Transverse colon (tissue), 4 donors: ENCODE measurements at regions not wholly inside any gene's neighbourhood (a gene's known extent, or its start where the extent isn't known, plus 50 kb on each side); places are given as distances from the start of the nearest gene placed in this dataset.

Experiments used
- DNase-seq: peaks from one replicate; pipeline ENCODE4 v3.0.0-alpha.2; 2019
- H3K27ac ChIP-seq, 4 donors: fragments of 200-600 bp; sonication (generic); 2 replicates each; pipeline ENCODE4 v1.5.1; 2016 to 2018; ENCODE audit warnings: inconsistent platforms in 4 of 4
- H3K27me3 ChIP-seq: fragments of 200-600 bp; sonication (generic); 2 replicates; pipeline ENCODE4 v1.5.1; 2017; ENCODE audit warnings: inconsistent platforms
- H3K36me3 ChIP-seq, 4 donors: fragments of 200-600 bp; sonication (generic); 2 replicates each; pipeline ENCODE4 v1.5.1; 2017 to 2019; ENCODE audit warnings: inconsistent platforms in 4 of 4
- H3K4me1 ChIP-seq, 4 donors: fragments of 200-600 bp; sonication (generic); 2 replicates each; pipeline ENCODE4 v1.5.1; 2017 to 2020; ENCODE audit warnings: inconsistent platforms in 4 of 4
- H3K4me3 ChIP-seq, 4 donors: fragments of 200-600 bp; sonication (generic); 1 replicate in 1 of 4; 2 replicates in 3 of 4; pipeline versions ENCODE4 v1.5.1 to v1.6.1; 2017 to 2019; ENCODE audit warnings: inconsistent platforms in 4 of 4
- H3K9me3 ChIP-seq, 2 donors: fragments of 200-600 bp; sonication (generic); 2 replicates each; pipeline ENCODE4 v1.5.1; 2017 to 2019; ENCODE audit warnings: inconsistent platforms in 2 of 2
- CTCF ChIP-seq, 5 experiments: fragments of 200-600 bp in 3 of 5; fragments of 450-650 bp in 2 of 5; sonication (generic) in 3 of 5; IDR thresholded peaks; 1 replicate in 2 of 5; 2 replicates in 3 of 5; pipeline ENCODE4 v1.5.1; 2016 to 2017; ENCODE audit warnings: antibody characterized with exemption in 5 of 5, inconsistent platforms in 3 of 5, mild to moderate bottlenecking in 2 of 5, moderate library complexity in 1 of 5
- EP300 ChIP-seq: sonication (generic); formaldehyde crosslinking; IDR thresholded peaks from one replicate; pipeline ENCODE4 v1.6.1; 2017; ENCODE audit warnings: antibody characterized with exemption, low read depth
- POLR2A ChIP-seq: fragments of 450-650 bp; IDR thresholded peaks from one replicate; pipeline ENCODE4 v1.6.1; 2016; ENCODE audit warnings: antibody characterized with exemption, mild to moderate bottlenecking, moderate library complexity
- POLR2AphosphoS5 ChIP-seq, 3 donors: sonication (generic); formaldehyde crosslinking; IDR thresholded peaks; one replicate each; pipeline ENCODE4 v1.6.1; 2016; ENCODE audit warnings: antibody characterized with exemption in 3 of 3
- WGBS, 2 donors: methylation state at CpG; one replicate each; pipeline ENCODE4 v1.1.5; 2018; ENCODE audit warnings: low coverage in 1 of 2; 5-methylcytosine and 5-hydroxymethylcytosine counted together
- in situ Hi-C, 4 donors: fragments of 200-750 bp; cut with MboI; loops; one replicate each; pipeline versions ENCODE4 v1.15.0 to v1.15.1; 2017; ENCODE audit warnings: low sequenced_read_pairs in 3 of 4, low pct_ligation_motif_present in 1 of 4, low pct_unique_long_range_greater_than_20kb in 1 of 4
- intact Hi-C: fragments of 100-400 bp; cut with DNase I; formaldehyde crosslinking; loops from one replicate; pipeline ENCODE4 v1.15.1; 2023; ENCODE audit warnings: low total_unique reads

DNA sequence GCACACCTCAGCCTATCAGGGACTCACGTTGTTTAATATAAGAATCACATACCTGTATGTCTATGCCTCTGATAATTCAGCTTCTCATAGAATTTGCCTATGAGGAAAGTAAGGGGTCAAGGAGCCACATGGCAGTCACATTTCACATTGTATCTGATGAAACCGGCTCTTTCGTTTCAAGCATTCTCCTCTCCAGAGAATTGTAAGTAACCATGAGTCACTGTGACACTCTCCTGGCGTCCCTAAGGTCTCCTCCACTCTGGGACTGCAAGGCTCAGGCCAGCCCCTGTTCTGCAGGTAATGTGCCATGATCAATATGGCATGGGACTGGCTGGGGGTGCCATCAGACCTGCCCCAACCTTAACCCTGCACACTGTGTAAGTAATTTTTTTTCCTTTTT is 503.3 kb downstream of the COG6 start:
- 78% methylated on average over 4 of the region's 4 CpGs; no CpG with 5 or more reads in 1 of the 2 donors for WGBS, 2 donors
- Histone ChIP-seq H3K4me3 (no peak overlapping the region), H3K9me3 (no peaks in the 10 kb centered on the region), H3K4me1 (no peaks in the 10 kb centered on the region), H3K36me3 (no peaks in the 10 kb centered on the region), H3K27me3 (no peaks in the 10 kb centered on the region), H3K27ac (no peak overlapping the region)
- in situ Hi-C loops (no loop called here), intact Hi-C loops (no loop called here)
- DNase-seq: no peak
- TF ChIP-seq POLR2A: no peak
- TF ChIP-seq CTCF (IDR thresholded peaks at IDR 0.05): no peak
- TF ChIP-seq POLR2AphosphoS5 (IDR thresholded peaks at IDR 0.05): no peak
- TF ChIP-seq EP300: no peak

- Histone ChIP-seq H3K27me3 (no peaks in the 10 kb centered on the region), H3K36me3 (no peaks in the 10 kb centered on the region), H3K9me3 (no peaks in the 10 kb centered on the region), H3K4me1 (no peaks in the 10 kb centered on the region), H3K4me3 (no peak overlapping the region), H3K27ac (no peak overlapping the region)
- in situ Hi-C loops (no loop called here), intact Hi-C loops (no loop called here)
- DNase-seq: no peak
- 80 to 93% methylated on average over 1 to 4 of the region's 4 CpGs for WGBS, 2 donors
- TF ChIP-seq CTCF (IDR thresholded peaks at IDR 0.05) (no peak), POLR2AphosphoS5 (IDR thresholded peaks at IDR 0.05) (no peak), EP300 (no peak), POLR2A (no peak)
These were observed 504.3 kb downstream of the COG6 start for GRCh38 chr13:40159736-40160135.

DNA sequence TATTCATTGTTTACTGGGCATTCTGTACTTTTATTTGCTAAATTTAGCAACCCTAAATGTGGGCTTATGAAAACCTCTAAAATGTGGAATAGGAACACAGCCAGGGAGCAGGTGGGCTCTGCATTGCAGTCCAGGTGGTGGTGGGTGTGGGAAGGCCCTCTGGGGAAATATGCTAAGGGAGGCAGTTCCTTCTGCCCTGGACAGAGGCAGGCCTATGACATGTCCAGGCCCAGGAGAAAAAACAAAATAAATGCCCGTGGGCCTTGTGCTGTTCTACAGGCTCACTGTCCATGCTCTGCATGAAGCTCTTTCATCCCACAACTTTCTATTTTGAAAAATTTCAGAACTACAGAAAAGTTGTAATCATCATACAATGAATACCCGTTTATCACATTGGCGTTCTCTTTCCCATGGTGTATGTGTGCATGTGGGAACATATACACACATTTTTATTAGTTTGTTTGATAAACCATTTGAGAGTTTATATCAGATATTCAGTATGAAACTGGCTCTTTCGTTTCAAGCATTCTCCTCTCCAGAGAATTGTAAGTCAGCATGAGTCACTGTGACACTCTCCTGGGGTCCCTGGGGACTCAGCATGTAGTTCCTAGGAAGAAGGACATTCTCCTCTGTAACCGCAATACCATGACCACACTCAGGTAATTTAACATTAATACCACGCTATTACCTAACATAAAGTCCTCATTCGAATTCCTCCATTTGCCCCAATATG is 505.3 kb downstream of the COG6 start:
- Histone ChIP-seq H3K4me1 (no peaks in the 10 kb centered on the region), H3K27ac (no peak overlapping the region), H3K4me3 (no peak overlapping the region), H3K9me3 (no peaks in the 10 kb centered on the region), H3K36me3 (no peaks in the 10 kb centered on the region), H3K27me3 (no peaks in the 10 kb centered on the region)
- no peak for TF ChIP-seq POLR2AphosphoS5 (IDR thresholded peaks at IDR 0.05)
- TF ChIP-seq EP300: no peak
- no peak for TF ChIP-seq CTCF (IDR thresholded peaks at IDR 0.05)
- TF ChIP-seq POLR2A: no peak
- no peak for DNase-seq
- whole genome bisulfite sequencing, 2 donors: 77 to 91% methylated on average over 6 to 7 of the region's 7 CpGs
- in situ Hi-C loops (no loop called here), intact Hi-C loops (no loop called here)

DNA sequence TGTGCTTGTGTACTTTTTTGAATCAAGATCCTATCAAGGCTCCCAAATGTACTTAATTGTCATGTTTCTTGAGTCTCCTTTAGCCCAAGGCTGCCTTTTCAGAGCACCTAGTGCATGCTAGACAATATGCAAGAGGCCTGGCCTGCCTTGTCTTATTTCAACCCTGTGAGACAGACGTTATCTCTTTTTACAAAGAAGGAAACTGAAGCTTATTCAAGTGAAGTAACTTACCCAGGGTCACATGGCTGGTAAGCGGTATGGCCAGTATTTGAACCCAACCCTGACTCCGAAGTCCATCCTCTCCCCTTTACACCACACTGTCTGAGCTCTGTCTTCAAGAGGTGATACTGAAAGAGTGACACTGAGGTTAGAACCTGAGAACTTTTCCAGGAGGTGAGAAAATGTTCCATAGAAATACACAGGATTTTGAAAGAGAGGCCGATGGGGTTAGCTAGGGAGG is 505.1 kb downstream of the FOXO1 start:
- TF ChIP-seq POLR2A (no peak), CTCF (IDR thresholded peaks at IDR 0.05) (no peak), EP300 (no peak), POLR2AphosphoS5 (IDR thresholded peaks at IDR 0.05) (no peak)
- Histone ChIP-seq H3K36me3 (no peaks in the 10 kb centered on the region), H3K27me3 (no peaks in the 10 kb centered on the region), H3K4me1 (no peaks in the 10 kb centered on the region), H3K27ac (no peak overlapping the region), H3K9me3 (no peaks in the 10 kb centered on the region), H3K4me3 (no peak overlapping the region)
- intact Hi-C loops: no loop called here
- 90% methylated on average over 2 to 4 of the region's 4 CpGs for WGBS, 2 donors
- no peak for DNase-seq
- in situ Hi-C loops: no loop called here
